Kasumi-1 (cell line): ENCODE measurements at regions not wholly inside any gene's neighbourhood (a gene's known extent, or its start where the extent isn't known, plus 50 kb on each side); places are given as distances from the start of the nearest gene placed in this dataset.
"Not testable (repeated sequence)": the region's sequence is repeated elsewhere in the genome, so short reads cannot be mapped to it uniquely, and the experiment has no call there.

Experiments
- DNase-seq, 2 experiments: peaks; one replicate each; lab custom pipeline; 2025; lab: John Stamatoyannopoulos, UW

GRCh38 chr11:134665188-134665535 is 253.1 kb upstream of the B3GAT1 start:
- no peak for DNase-seq

- DNase-seq, result no peak
Observed at GRCh38 chr11:134664447-134665187, 252.6 kb upstream of the B3GAT1 start.

- no peak for DNase-seq
Observed at GRCh38 chr11:134663506-134664313, 251.7 kb upstream of the B3GAT1 start.

GRCh38 chr11:134662629-134663360 is 250.8 kb upstream of the B3GAT1 start:
- DNase-seq, result no peak

GRCh38 chr11:134661660-134662059 is 249.6 kb upstream of the B3GAT1 start:
- no peak for DNase-seq

GRCh38 chr11:134660416-134660815 is 248.4 kb upstream of the B3GAT1 start:
- DNase-seq, result no peak

- DNase-seq, result no peak
Observed at GRCh38 chr11:134659882-134660281, 247.8 kb upstream of the B3GAT1 start.

- no peak for DNase-seq
Observed at GRCh38 chr11:134658481-134659225, 246.6 kb upstream of the B3GAT1 start.

- no peak for DNase-seq
Observed at GRCh38 chr11:134657631-134658030, 245.6 kb upstream of the B3GAT1 start.

GRCh38 chr11:134656861-134657540 is 245.0 kb upstream of the B3GAT1 start:
- no peak for DNase-seq

GRCh38 chr11:134656086-134656840 is 244.2 kb upstream of the B3GAT1 start:
- not testable (repeated sequence) for DNase-seq

- DNase-seq, result no peak
Observed at GRCh38 chr11:134655189-134655989, 243.3 kb upstream of the B3GAT1 start.

GRCh38 chr11:134654161-134654915 is 242.3 kb upstream of the B3GAT1 start:
- DNase-seq, result no peak

GRCh38 chr11:134652586-134653255 is 240.7 kb upstream of the B3GAT1 start:
- DNase-seq, result no peak

GRCh38 chr11:134647066-134647743 is 235.2 kb upstream of the B3GAT1 start:
- no peak for DNase-seq

- no peak for DNase-seq
Observed at GRCh38 chr11:134646561-134646960, 234.5 kb upstream of the B3GAT1 start.

- no peak for DNase-seq
Observed at GRCh38 chr11:134645576-134645975, 233.5 kb upstream of the B3GAT1 start.
